CD4-positive, alpha-beta T cell (primary cell): ENCODE measurements at regions not wholly inside any gene's neighbourhood (a gene's known extent, or its start where the extent isn't known, plus 50 kb on each side); places are given as distances from the start of the nearest gene placed in this dataset.

ENCODE experiments used
- ATAC-seq: fragments of 200-7000 bp; cut with Tn5 transposase; one replicate; pipeline ENCODE4 v1.10.0; 2022; ENCODE audit warnings: mild to moderate bottlenecking; ENCODE audit not compliant: poor library complexity
- CTCF ChIA-PET: fragments of 350-600 bp; sonication (Branson Sonifier 250); formaldehyde crosslinking; loops from one replicate; lab custom pipeline; 2021; ENCODE audit warnings: antibody characterized with exemption, inconsistent platforms; lab: Charles Lee
- POLR2A ChIA-PET: fragments of 350-600 bp; sonication (Branson Sonifier 250); formaldehyde crosslinking; loops from one replicate; lab custom pipeline; 2021; ENCODE audit warnings: antibody characterized with exemption, inconsistent platforms; lab: Charles Lee
- DNase-seq, 14 experiments: peaks; one replicate each; pipeline ENCODE4 v3.0.0-alpha.2; 2013 to 2020; ENCODE audit warnings: mixed read lengths in 2 of 14
- H3K27ac ChIP-seq, 2 donors: one replicate each; pipeline versions ENCODE4 v1.5.1 to v1.7.0; 2013; ENCODE audit warnings: low read length in 2 of 2, low read depth in 1 of 2, mild to moderate bottlenecking in 1 of 2
- H3K27me3 ChIP-seq, 2 experiments: 1 replicate in 1 of 2; 2 replicates in 1 of 2; pipeline versions ENCODE4 v1.6.1 to v1.7.0; 2013; ENCODE audit warnings: low read length in 2 of 2, control low read depth in 1 of 2, mild to moderate bottlenecking in 1 of 2, moderate library complexity in 1 of 2; ENCODE audit not compliant: insufficient read depth in 2 of 2, control insufficient read depth in 1 of 2
- H3K36me3 ChIP-seq: one replicate; pipeline ENCODE4 v1.6.1; 2013; ENCODE audit warnings: low read length, control low read depth; ENCODE audit not compliant: insufficient read depth
- H3K4me1 ChIP-seq: one replicate; pipeline ENCODE4 v1.6.1; 2013; ENCODE audit warnings: low read length, control low read depth; ENCODE audit not compliant: insufficient read depth
- H3K4me3 ChIP-seq: one replicate; pipeline ENCODE4 v1.5.1; 2013; ENCODE audit warnings: mild to moderate bottlenecking, low read length, moderate library complexity
- H3K9me3 ChIP-seq, 2 experiments: 1 replicate in 1 of 2; 2 replicates in 1 of 2; pipeline versions ENCODE4 v1.6.1 to v1.7.0; 2013; ENCODE audit warnings: low read length in 2 of 2, mild to moderate bottlenecking in 2 of 2, control low read depth in 1 of 2, moderate library complexity in 1 of 2; ENCODE audit not compliant: control insufficient read depth in 1 of 2, insufficient read depth in 1 of 2
- H3K27ac Mint-ChIP-seq: one replicate; pipeline ENCODE4 v1.8.0; 2020; ENCODE audit warnings: mixed read lengths
- H3K27me3 Mint-ChIP-seq: one replicate; pipeline ENCODE4 v1.8.0; 2021; ENCODE audit warnings: mixed read lengths
- H3K36me3 Mint-ChIP-seq: one replicate; pipeline ENCODE4 v1.8.0; 2021; ENCODE audit warnings: low read depth, mixed read lengths
- H3K4me1 Mint-ChIP-seq: one replicate; pipeline ENCODE4 v1.8.0; 2021; ENCODE audit warnings: low read depth, mixed read lengths
- H3K4me3 Mint-ChIP-seq: one replicate; pipeline ENCODE4 v1.8.0; 2020; ENCODE audit warnings: mild to moderate bottlenecking, mixed read lengths
- H3K9me3 Mint-ChIP-seq: one replicate; pipeline ENCODE4 v1.8.0; 2020; ENCODE audit warnings: mixed read lengths
- intact Hi-C, 2 experiments: fragments of 100-400 bp; cut with DNase I in 1 of 2; cut with micrococcal nuclease in 1 of 2; formaldehyde crosslinking; loops; one replicate each; pipeline versions ENCODE4 v1.15.1 to v1.9.0; 2023 to 2025; cut with DNase I, micrococcal nuclease
- TF ChIP-seq, protein P1 (sequence below): fragments of 200-600 bp; IDR thresholded peaks from one replicate; pipeline ENCODE4 v1.8.0; 2022; ENCODE audit warnings: antibody characterized with exemption, mild to moderate bottlenecking

DNA sequence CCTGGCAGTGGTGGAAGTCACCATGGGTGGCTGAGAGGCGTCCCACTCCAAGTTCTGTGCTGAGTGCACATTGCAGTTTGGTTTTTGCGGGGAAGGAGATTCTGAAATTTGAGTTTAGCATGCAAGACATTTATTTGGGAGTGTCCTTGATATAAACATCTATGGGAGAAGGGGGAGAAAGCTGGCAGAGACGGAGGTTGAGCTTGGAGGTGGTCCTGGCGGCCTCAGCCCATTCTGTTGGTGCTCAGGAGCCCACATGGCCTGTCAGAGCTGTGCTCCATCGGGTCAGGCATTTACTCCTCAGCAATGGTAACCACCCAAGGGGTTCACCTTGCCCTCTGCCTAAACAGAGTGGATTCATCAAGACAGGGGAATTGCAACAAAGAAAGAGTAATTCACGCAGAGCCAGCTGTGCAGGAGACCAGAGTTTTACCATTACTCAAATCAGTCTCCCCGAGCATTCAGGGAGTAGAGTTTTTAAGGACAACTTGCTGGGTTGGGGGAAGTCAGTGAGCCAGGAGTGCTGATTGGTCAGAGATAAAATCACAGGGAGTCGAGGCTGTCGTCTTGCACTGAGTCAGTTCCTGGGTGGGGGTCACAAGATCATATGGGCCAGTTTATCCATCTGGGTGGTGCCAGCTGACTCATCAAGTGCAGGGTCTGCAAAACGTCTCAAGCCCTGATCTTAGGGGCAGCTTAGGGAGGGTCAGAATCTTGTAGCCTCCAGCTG is 323.3 kb upstream of the TMEM132C start:
- no peak overlapping the region for H3K4me3 ChIP-seq
- intact Hi-C loops, result no loop called here
- no peak for DNase-seq
- POLR2A ChIA-PET, result no interaction called here
- H3K9me3 ChIP-seq, result peaks cover 4 to 18% of the 10 kb centered on the region in 2 experiments
- CTCF ChIA-PET, result no interaction called here
- H3K4me1 ChIP-seq, result no peaks in the 10 kb centered on the region
- H3K27me3 Mint-ChIP-seq, result no peaks in the 10 kb centered on the region
- no peak overlapping the region for H3K4me3 Mint-ChIP-seq
- peaks cover 15% of the 10 kb centered on the region for H3K9me3 Mint-ChIP-seq
- H3K27ac Mint-ChIP-seq, result no peak overlapping the region
- no peak for ATAC-seq
- TF ChIP-seq, protein P1, sequence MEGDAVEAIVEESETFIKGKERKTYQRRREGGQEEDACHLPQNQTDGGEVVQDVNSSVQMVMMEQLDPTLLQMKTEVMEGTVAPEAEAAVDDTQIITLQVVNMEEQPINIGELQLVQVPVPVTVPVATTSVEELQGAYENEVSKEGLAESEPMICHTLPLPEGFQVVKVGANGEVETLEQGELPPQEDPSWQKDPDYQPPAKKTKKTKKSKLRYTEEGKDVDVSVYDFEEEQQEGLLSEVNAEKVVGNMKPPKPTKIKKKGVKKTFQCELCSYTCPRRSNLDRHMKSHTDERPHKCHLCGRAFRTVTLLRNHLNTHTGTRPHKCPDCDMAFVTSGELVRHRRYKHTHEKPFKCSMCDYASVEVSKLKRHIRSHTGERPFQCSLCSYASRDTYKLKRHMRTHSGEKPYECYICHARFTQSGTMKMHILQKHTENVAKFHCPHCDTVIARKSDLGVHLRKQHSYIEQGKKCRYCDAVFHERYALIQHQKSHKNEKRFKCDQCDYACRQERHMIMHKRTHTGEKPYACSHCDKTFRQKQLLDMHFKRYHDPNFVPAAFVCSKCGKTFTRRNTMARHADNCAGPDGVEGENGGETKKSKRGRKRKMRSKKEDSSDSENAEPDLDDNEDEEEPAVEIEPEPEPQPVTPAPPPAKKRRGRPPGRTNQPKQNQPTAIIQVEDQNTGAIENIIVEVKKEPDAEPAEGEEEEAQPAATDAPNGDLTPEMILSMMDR, result no peak
- no peak overlapping the region for H3K27ac ChIP-seq
- no peaks in the 10 kb centered on the region for H3K36me3 ChIP-seq
- H3K27me3 ChIP-seq, result no peaks in the 10 kb centered on the region
- H3K36me3 Mint-ChIP-seq, result no peaks in the 10 kb centered on the region
- H3K4me1 Mint-ChIP-seq, result no peaks in the 10 kb centered on the region

DNA sequence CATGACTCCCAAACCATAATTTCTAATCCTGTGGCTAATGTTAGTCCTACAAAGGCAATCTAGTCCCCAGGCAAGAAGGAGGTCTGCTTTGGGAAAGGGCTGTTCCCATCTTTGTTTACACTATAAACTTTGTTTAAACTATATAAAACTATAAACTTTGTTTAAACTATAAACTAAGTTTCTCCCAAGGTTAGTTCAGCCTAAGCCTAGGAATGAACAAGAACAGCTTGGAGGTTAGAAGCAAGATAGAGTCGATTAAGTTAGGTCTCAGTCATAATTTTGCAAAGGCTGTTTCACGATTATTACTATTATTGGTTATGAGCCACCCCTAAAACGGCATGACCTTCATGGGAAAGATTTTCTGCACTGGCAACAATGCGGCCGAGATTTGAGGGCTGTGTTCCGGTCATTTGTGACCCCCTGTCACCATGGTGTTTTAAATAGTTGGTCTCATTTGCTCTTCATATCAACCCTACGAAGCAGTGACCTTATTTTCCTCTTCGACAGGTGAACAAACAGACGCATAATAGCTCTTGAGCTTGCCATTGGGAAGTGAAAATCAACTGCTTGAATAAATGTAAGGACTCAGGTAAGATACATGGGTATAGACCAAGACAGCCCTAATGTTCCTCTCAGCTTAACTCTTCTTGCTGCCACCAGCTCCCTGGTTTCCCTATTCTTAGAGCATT is 322.6 kb upstream of the TMEM132C start:
- CTCF ChIA-PET, result no interaction called here

DNA sequence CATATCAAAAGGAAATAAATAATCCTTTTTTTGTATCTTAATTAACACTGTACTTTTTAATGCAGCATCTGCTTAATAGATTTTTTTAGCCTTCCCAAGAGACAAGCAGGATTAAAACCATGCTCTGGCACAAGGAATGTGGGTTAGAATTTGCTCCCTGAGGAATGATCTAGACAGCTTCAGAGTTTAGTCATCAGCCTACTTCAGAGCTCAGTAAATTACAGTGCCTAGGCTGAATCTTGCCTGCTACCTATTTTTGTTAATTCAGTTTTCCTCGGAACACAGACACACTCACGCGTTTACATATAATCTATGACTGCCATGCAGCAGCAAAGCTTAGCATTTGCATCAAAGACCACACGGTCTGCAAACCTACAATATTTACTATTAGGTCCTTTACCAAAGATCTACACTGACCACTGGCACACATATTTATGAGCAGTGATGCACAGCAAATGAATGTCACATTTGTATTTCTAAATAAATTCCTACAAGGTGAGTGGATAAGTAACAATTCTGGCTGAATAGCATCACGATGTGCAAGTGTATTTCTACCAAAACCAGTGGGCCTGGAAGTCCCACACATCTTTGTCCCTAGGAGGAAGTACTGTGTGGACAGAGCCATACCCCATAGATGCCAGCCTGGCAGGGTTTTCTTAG is 309.8 kb upstream of the TMEM132C start:
- DNase-seq (no peak), ATAC-seq (no peak)
- H3K4me1 ChIP-seq, result no peaks in the 10 kb centered on the region
- intact Hi-C loops, result no loop called here
- no peak overlapping the region for H3K4me3 ChIP-seq
- no peak overlapping the region for H3K4me3 Mint-ChIP-seq
- no peaks in the 10 kb centered on the region for H3K4me1 Mint-ChIP-seq
- no peaks in the 10 kb centered on the region for H3K36me3 ChIP-seq
- H3K27ac ChIP-seq, result no peak overlapping the region
- no peak overlapping the region for H3K27ac Mint-ChIP-seq
- H3K27me3 Mint-ChIP-seq, result no peaks in the 10 kb centered on the region
- H3K9me3 ChIP-seq, result no peaks in the 10 kb centered on the region
- no peaks in the 10 kb centered on the region for H3K36me3 Mint-ChIP-seq
- peaks cover 6% of the 10 kb centered on the region for H3K9me3 Mint-ChIP-seq
- ChIA-PET CTCF (no interaction called here), POLR2A (no interaction called here)
- no peaks in the 10 kb centered on the region for H3K27me3 ChIP-seq
- TF ChIP-seq, protein P1, result no peak

More for the DNA sequence above, 322.6 kb upstream of the TMEM132C start:
- ATAC-seq, result no peak
- Mint-ChIP-seq H3K4me1 (no peaks in the 10 kb centered on the region), H3K4me3 (no peak overlapping the region), H3K9me3 (peaks cover 14% of the 10 kb centered on the region), H3K27ac (no peak overlapping the region), H3K36me3 (no peaks in the 10 kb centered on the region), H3K27me3 (no peaks in the 10 kb centered on the region)
- Histone ChIP-seq H3K9me3 (peaks cover 4 to 18% of the 10 kb centered on the region in 2 experiments), H3K4me3 (no peak overlapping the region), H3K27ac (no peak overlapping the region), H3K4me1 (no peaks in the 10 kb centered on the region), H3K27me3 (no peaks in the 10 kb centered on the region), H3K36me3 (no peaks in the 10 kb centered on the region)
- intact Hi-C loops, result no loop called here
- POLR2A ChIA-PET, result no interaction called here
- no peak for DNase-seq
- TF ChIP-seq, protein P1, result no peak
